Small intestine (tissue), 7 donors: ENCODE measurements at regions not wholly inside any gene's neighbourhood (a gene's known extent, or its start where the extent isn't known, plus 50 kb on each side); places are given as distances from the start of the nearest gene placed in this dataset.

ENCODE experiments used
- DNase-seq, 2 donors: peaks; one replicate each; pipeline versions ENCODE4 v3.0.0 to v3.0.0-alpha.2; 2013
- FAIRE-seq: peaks from 2 replicates; lab custom pipeline; 2012; peaks lifted over from hg19 to GRCh38; lab: Jason Lieb, UNC
- H3K27ac ChIP-seq, 3 donors: one replicate each; pipeline ENCODE4 v1.5.1; 2013; ENCODE audit warnings: low read length in 2 of 3, mild to moderate bottlenecking in 2 of 3, control low read depth in 1 of 3, inconsistent platforms in 1 of 3, low read depth in 1 of 3, moderate library complexity in 1 of 3
- H3K27me3 ChIP-seq, 3 donors: one replicate each; pipeline ENCODE4 v1.6.1; 2013; ENCODE audit warnings: low read length in 3 of 3, inconsistent platforms in 1 of 3; ENCODE audit not compliant: control insufficient read depth in 3 of 3, insufficient read depth in 3 of 3
- H3K36me3 ChIP-seq, 3 donors: one replicate each; pipeline ENCODE4 v1.6.1; 2013; ENCODE audit warnings: low read length in 3 of 3, inconsistent platforms in 1 of 3, low read depth in 1 of 3, mild to moderate bottlenecking in 1 of 3, moderate library complexity in 1 of 3; ENCODE audit not compliant: control insufficient read depth in 3 of 3, insufficient read depth in 2 of 3
- H3K4me1 ChIP-seq, 3 donors: one replicate each; pipeline ENCODE4 v1.6.1; 2013; ENCODE audit warnings: low read length in 2 of 3, inconsistent platforms in 1 of 3, low read depth in 1 of 3, mild to moderate bottlenecking in 1 of 3, moderate library complexity in 1 of 3; ENCODE audit not compliant: control insufficient read depth in 3 of 3, insufficient read depth in 2 of 3
- H3K4me3 ChIP-seq, 3 donors: one replicate each; pipeline ENCODE4 v1.5.1; 2013; ENCODE audit warnings: low read length in 3 of 3, control low read depth in 1 of 3, inconsistent platforms in 1 of 3, low read depth in 1 of 3, mild to moderate bottlenecking in 1 of 3, moderate library complexity in 1 of 3
- H3K9me3 ChIP-seq, 2 donors: one replicate each; pipeline ENCODE4 v1.6.1; 2013; ENCODE audit warnings: low read depth in 1 of 2, low read length in 1 of 2; ENCODE audit not compliant: control insufficient read depth in 2 of 2, insufficient read depth in 1 of 2
- WGBS, 3 donors: extraction: QIAGEN DNeasy Blood & Tissue Kit; methylation state at CpG; one replicate each; pipeline ENCODE4 v1.1.7; 2013; 5-methylcytosine and 5-hydroxymethylcytosine counted together
- donor health status: healthy with polysubstance abuse.
- donor health status: control.
- donor health status: control.
- donor health status: Bipolar disorder and iron deficiency.
- donor health status: healthy.

DNA sequence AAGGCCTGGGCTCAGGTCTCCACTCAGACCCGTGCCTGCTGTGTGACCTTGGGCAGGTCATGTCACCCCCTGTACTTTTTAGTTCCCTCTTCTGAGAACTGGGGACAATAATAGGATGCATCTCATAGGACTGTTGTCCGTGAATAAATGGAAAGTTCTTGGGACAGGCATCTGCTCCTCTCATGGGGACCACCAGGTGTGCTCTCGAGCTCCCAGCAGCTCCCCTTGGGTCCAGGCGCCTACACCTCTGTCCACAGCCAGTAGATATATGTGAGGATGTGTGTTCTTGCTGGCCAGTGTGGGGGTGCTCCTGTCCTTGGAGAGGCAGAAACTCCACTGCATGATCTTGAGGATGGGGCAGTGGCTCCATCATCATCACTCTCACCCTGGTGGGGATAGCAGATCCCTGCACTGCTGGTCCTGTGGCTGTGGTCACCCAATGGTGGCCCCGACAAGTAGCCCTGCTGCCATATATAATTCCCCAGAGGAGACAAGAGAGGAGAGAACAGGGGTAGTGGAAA, 257.6 kb upstream of the TLE3 start:
- 82 to 89% (median 84%) methylated on average over 5 of the region's 5 CpGs for WGBS, 3 donors
- H3K27ac ChIP-seq = no peak overlapping the region
- DNase-seq = no peak

DNA sequence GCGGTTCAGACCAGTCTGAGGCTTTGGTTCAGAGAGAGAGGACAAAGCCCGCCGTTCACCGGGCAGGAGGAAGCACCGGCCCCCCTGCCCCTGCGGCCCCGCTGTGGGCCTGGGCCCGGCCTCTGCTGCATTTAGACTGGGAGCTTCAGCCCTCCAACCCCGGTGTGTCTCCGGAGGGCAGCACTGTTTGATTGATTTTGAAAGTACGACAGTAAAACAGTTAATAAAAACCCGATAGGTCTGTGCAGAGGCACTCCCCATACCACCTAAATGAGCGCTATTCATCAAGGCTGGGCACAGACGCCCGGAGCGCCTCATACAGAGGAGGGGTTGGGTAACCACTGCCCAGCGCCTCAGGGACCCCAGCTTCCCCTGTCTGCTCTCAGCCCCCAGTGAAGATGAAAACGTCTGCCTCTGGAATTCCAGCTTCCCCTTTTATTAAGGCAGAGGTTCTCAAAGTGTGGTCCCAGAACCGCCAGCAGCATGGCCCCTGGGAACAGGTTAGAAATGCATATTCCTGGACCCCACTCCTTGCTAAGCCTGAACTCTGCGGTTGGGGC, 256.7 kb upstream of the TLE3 start:
- no peaks in the 10 kb centered on the region for H3K4me1 ChIP-seq
- no peak overlapping the region for H3K4me3 ChIP-seq
- no peak for DNase-seq
- H3K36me3 ChIP-seq = no peaks in the 10 kb centered on the region
- H3K27ac ChIP-seq = no peak overlapping the region
- WGBS, 3 donors = 84 to 88% (median 84%) methylated on average over 18 to 20 of the region's 20 CpGs
- no peak for FAIRE-seq
- H3K27me3 ChIP-seq = peaks cover 0 to 6% (median 0%) of the 10 kb centered on the region in 3 donors
- no peaks in the 10 kb centered on the region for H3K9me3 ChIP-seq

More for the DNA sequence above, 257.6 kb upstream of the TLE3 start:
- no peaks in the 10 kb centered on the region for H3K4me1 ChIP-seq
- H3K9me3 ChIP-seq = no peaks in the 10 kb centered on the region
- H3K36me3 ChIP-seq = no peaks in the 10 kb centered on the region
- no peak for FAIRE-seq
- no peak overlapping the region for H3K4me3 ChIP-seq
- H3K27me3 ChIP-seq = peaks cover 0 to 6% (median 0%) of the 10 kb centered on the region in 3 donors

DNA sequence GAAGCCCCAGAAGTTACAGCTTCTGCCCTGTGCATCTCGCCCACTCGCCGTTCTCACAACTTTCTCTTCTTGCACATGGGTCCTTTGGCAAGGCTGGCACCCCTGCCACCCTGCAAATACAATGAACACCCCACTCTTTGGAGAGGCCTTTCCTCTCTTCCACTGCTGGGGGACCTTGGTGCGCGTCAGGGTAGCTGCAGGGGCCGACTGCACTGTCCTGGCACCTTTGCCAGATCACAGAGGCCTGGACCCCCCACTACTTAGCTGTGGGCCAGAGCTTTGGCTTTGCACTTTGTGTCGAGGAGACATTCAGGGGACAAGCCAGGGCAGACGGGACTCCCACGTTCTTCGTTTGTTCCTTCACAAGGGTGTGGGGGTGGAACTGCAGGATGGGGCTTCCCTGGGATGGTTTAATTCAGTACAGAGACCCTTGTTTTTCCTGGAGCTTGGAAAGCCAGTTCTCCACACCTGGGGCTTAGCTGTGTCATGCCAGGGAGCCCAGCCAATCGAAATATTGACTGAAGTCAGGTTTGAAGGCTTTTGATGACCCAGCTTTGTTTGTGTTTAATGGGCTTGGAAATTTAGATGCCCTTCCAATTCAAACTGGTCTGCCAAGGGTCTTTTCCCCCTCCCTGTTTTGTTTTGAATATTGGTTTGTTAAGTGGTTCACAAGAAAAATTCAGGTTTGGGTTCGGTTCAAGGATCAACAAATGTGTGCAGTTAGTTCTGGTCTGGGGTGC, 256.1 kb upstream of the TLE3 start:
- Histone ChIP-seq H3K27me3 (peaks cover 0 to 12% (median 0%) of the 10 kb centered on the region in 3 donors), H3K4me1 (no peaks in the 10 kb centered on the region), H3K9me3 (no peaks in the 10 kb centered on the region), H3K4me3 (no peak overlapping the region), H3K36me3 (no peaks in the 10 kb centered on the region), H3K27ac (no peak overlapping the region)
- DNase-seq (no peak), FAIRE-seq (no peak)
- WGBS, 3 donors = 81 to 91% (median 91%) methylated on average over 12 of the region's 12 CpGs

DNA sequence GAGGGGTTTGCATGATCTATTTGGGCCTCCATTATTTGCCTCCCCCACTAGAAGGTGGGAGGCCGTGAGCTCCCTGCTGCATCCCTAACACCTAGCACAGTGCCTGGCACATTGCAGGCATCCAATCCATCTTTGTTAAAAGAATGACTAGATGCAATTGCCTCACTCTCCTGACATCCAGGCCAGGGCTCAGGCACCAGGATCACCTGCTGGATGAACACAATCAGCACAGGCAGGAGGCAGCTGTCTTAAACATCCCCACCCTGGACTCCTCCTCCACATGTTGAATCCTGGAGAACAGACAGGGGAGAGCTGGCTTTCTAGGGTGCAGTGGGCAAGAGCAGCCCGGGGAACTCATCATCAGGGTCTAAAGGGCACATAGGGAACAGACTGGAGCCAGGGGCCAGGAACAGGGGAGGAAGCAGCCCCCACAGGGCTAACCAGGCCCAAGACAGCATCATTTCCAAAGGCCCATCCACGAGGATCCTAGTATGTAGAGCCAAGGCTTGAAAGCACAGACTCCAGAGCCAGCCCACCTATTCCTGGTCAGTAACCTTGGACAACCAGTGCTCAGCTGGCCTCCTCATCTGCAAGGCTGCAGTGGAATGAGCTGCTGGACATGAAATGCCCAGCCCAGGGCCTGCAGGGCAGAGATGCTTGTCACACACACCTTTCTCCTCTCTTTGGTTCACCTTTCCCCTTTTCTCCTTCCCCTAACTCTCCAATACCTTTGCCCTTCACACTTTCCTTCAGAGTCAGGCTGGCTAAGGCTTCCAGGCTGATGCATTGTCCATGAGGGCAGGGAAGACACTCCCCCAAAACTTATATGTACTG, 254.4 kb upstream of the TLE3 start:
- no peak for DNase-seq
- H3K9me3 ChIP-seq = no peaks in the 10 kb centered on the region
- H3K4me1 ChIP-seq = no peaks in the 10 kb centered on the region
- 63 to 80% (median 73%) methylated on average over 3 of the region's 3 CpGs for whole genome bisulfite sequencing, 3 donors
- FAIRE-seq = no peak
- H3K4me3 ChIP-seq = no peak overlapping the region
- H3K36me3 ChIP-seq = no peaks in the 10 kb centered on the region
- H3K27ac ChIP-seq = no peak overlapping the region
- peaks cover 0 to 18% (median 0%) of the 10 kb centered on the region in 3 donors for H3K27me3 ChIP-seq

DNA sequence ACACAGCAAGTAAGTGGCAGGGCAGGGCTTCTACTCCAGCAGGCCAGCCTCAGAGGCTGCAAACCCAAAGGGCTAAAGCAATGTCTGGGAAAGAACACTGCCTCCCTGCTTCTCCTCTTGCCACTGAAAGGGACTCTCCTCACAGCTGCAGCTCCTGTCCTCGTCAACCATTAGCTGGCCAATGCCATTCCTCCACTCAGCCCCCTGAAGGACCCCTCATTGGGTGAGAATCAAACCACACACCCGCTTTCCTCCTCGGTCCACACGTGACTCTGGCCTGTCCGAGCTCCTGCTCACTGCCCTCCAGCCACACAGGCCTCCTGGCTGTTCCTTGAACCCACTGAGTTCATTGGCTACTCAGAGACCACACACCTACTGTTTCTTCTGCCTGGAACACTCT, 253.7 kb upstream of the TLE3 start:
- 89 to 95% (median 92%) methylated on average over 5 of the region's 5 CpGs for WGBS, 3 donors
- FAIRE-seq = no peak
- Histone ChIP-seq H3K27me3 (peaks cover 0 to 18% (median 0%) of the 10 kb centered on the region in 3 donors), H3K9me3 (no peaks in the 10 kb centered on the region), H3K4me3 (no peak overlapping the region), H3K4me1 (no peaks in the 10 kb centered on the region), H3K27ac (no peak overlapping the region), H3K36me3 (no peaks in the 10 kb centered on the region)
- no peak for DNase-seq

DNA sequence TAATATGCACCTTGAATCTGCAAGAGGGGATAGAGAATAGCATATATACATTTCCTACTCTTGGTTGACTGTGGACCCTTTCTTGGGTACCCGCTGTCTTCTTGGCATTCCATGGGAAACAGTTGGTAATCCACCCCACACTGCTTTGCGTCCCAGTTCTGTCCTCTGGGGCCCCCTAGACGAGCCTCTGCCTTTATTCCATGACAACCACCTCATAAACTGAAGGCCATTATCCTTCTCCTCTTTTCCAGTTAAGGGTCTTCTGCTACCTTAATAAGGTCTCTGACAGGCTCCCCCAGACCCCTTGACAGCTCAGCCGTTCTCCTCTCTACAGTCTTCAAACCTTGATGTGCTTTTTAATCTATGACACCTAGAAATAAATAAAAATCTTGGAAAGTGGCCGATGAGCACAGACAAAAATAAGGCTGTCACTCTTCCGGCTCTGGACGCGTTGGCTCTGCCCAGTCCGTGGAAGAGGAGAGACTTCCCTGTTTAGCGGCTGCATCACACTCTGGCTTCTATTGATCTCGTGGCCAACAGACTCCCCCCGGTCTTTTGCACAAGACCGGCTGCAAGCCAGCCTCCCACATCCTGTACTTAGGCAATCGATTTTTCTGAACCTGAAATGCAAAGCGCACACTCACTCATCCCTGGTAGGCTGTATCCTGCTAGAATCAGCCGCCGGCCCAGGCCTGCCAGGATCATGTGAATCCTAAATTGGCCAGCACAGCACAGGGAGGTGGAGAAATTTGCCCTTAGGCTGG, 251.0 kb upstream of the TLE3 start:
- Histone ChIP-seq H3K9me3 (no peaks in the 10 kb centered on the region), H3K27me3 (peaks cover 0 to 18% (median 5%) of the 10 kb centered on the region in 3 donors), H3K4me3 (no peak overlapping the region), H3K4me1 (no peaks in the 10 kb centered on the region), H3K36me3 (no peaks in the 10 kb centered on the region), H3K27ac (no peak overlapping the region)
- FAIRE-seq = no peak
- 69 to 89% (median 71%) methylated on average over 17 of the region's 17 CpGs for WGBS, 3 donors
- DNase-seq = no peak

DNA sequence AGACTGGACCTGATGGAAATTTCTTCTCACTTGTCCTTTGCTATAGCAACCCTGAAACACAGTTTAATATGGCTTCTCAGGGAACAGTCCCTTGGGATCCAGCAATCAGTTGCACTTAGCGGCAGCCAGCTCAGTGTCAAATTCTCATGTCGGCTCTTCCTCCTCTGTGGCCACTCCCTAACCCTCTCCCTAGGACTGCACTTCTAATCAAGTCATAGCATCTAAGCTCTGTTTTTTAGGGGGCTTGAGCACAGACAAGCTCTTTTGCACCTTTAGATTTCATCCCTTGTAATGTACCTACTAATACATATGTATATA, 250.5 kb upstream of the TLE3 start:
- DNase-seq (no peak), FAIRE-seq (no peak)
- no peaks in the 10 kb centered on the region for H3K36me3 ChIP-seq
- no peak overlapping the region for H3K27ac ChIP-seq
- no peak overlapping the region for H3K4me3 ChIP-seq
- WGBS, 3 donors = 70 to 91% (median 85%) methylated on average over 2 of the region's 2 CpGs
- H3K4me1 ChIP-seq = no peaks in the 10 kb centered on the region
- H3K9me3 ChIP-seq = no peaks in the 10 kb centered on the region
- H3K27me3 ChIP-seq = peaks cover 0 to 18% (median 5%) of the 10 kb centered on the region in 3 donors
